Mucosa of descending colon (tissue), 3 donors: ENCODE measurements at regions not wholly inside any gene's neighbourhood (a gene's known extent, or its start where the extent isn't known, plus 50 kb on each side); places are given as distances from the start of the nearest gene placed in this dataset.

ENCODE experiments used
- ATAC-seq: fragments of 200-7000 bp; cut with Tn5 transposase; one replicate; pipeline ENCODE4 v1.9.1; 2020; ENCODE audit warnings: mild to moderate bottlenecking, moderate library complexity
- DNase-seq, 3 donors: peaks; one replicate each; pipeline ENCODE4 v3.0.0-alpha.2; 2020
- H3K36me3 ChIP-seq: fragments of 200-600 bp; one replicate; pipeline ENCODE4 v1.8.0; 2021; ENCODE audit warnings: low read depth, mild to moderate bottlenecking
- H3K4me1 ChIP-seq: fragments of 200-600 bp; one replicate; pipeline ENCODE4 v1.8.0; 2021; ENCODE audit warnings: low read depth, mild to moderate bottlenecking
- H3K4me3 ChIP-seq: fragments of 200-600 bp; one replicate; pipeline ENCODE4 v1.8.0; 2021; ENCODE audit warnings: mild to moderate bottlenecking
- H3K9me3 ChIP-seq: fragments of 200-600 bp; one replicate; pipeline ENCODE4 v1.8.0; 2021; ENCODE audit warnings: mild to moderate bottlenecking
- CTCF ChIP-seq: fragments of 200-600 bp; IDR thresholded peaks from one replicate; pipeline ENCODE4 v1.8.0; 2022; ENCODE audit warnings: antibody characterized with exemption, mild to moderate bottlenecking
- intact Hi-C, 2 donors: fragments of 100-400 bp; cut with DNase I in 1 of 2; cut with micrococcal nuclease in 1 of 2; formaldehyde crosslinking; loops; one replicate each; pipeline versions ENCODE4 v1.11.0 to v1.11.1; 2022; cut with DNase I, micrococcal nuclease
- donor health status: DM: no; HTN: no; CAD: no; lungs with moderate emphysema.
- donor health status: DM: no; HTN: no; CAD: no.
- donor health status: DM: no; HTN: yes; CAD: no.

GRCh38 chr3:6523043-6523442 lies 337.9 kb upstream of the GRM7 start:
- Histone ChIP-seq H3K9me3 (no peaks in the 10 kb centered on the region), H3K36me3 (no peaks in the 10 kb centered on the region), H3K4me3 (no peak overlapping the region), H3K4me1 (no peaks in the 10 kb centered on the region)
- ATAC-seq (no peak), DNase-seq (no peak)
- intact Hi-C loops = no loop called here
- no peak for TF ChIP-seq CTCF

DNA sequence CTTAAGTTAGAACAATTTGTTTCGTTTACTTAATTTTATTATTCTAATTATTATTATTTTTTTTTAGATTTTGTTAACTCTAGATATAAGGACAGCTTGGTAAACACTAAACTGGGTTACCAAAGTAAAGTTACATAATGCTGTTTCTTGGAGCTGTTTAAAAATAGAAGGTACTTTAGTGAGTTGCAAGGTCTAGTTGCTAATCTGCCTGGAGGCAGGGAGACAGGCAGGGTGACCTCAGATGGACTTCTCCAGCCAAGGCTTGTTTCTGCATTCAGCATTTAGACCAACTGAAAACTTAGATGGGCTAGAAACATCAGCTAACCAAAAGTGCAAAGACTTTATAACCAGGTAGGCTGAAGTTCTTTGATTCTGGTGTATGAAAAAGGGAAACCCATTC lies 336.4 kb upstream of the GRM7 start:
- H3K4me3 ChIP-seq = no peak overlapping the region
- no peaks in the 10 kb centered on the region for H3K9me3 ChIP-seq
- no peaks in the 10 kb centered on the region for H3K36me3 ChIP-seq
- ATAC-seq (no peak), DNase-seq (no peak)
- H3K4me1 ChIP-seq = no peaks in the 10 kb centered on the region
- intact Hi-C loops = no loop called here
- no peak for TF ChIP-seq CTCF

GRCh38 chr3:6526321-6526720 lies 334.6 kb upstream of the GRM7 start:
- Histone ChIP-seq H3K4me1 (no peaks in the 10 kb centered on the region), H3K36me3 (no peaks in the 10 kb centered on the region), H3K9me3 (no peaks in the 10 kb centered on the region), H3K4me3 (no peak overlapping the region)
- TF ChIP-seq CTCF = no peak
- DNase-seq (no peak), ATAC-seq (no peak)
- intact Hi-C loops = no loop called here

GRCh38 chr3:6526861-6527260 lies 334.1 kb upstream of the GRM7 start:
- H3K36me3 ChIP-seq = no peaks in the 10 kb centered on the region
- DNase-seq (no peak), ATAC-seq (no peak)
- no peaks in the 10 kb centered on the region for H3K4me1 ChIP-seq
- H3K9me3 ChIP-seq = no peaks in the 10 kb centered on the region
- intact Hi-C loops = no loop called here
- H3K4me3 ChIP-seq = no peak overlapping the region
- TF ChIP-seq CTCF = no peak

DNA sequence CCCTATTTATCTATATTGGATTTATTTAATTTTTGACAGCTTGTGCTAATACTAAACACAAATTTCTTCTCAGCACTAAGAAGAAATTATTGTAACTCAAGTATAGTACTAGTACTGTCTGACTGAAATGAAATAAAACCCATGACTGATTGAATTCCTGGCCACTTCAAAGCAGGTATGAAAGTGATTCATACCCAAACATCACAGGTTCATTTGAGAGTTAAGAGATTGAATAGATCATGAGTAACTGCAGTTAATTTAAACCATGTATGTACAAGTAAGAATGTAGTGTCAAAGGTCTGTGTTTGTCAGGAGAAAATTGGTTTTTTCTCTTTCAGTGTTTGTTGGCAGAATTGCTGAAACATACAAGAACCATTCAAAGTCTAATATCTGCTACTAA lies 332.0 kb upstream of the GRM7 start:
- no peak overlapping the region for H3K4me3 ChIP-seq
- no peaks in the 10 kb centered on the region for H3K36me3 ChIP-seq
- ATAC-seq (no peak), DNase-seq (no peak)
- TF ChIP-seq CTCF = no peak
- intact Hi-C loops = no loop called here
- H3K9me3 ChIP-seq = no peaks in the 10 kb centered on the region
- no peaks in the 10 kb centered on the region for H3K4me1 ChIP-seq

- Histone ChIP-seq H3K36me3 (no peaks in the 10 kb centered on the region), H3K9me3 (no peaks in the 10 kb centered on the region), H3K4me3 (no peak overlapping the region), H3K4me1 (no peaks in the 10 kb centered on the region)
- DNase-seq = no peak
- no peak for TF ChIP-seq CTCF
- ATAC-seq = no peak
- intact Hi-C loops = no loop called here
Observed at GRCh38 chr3:6531153-6531552, 329.8 kb upstream of the GRM7 start.
